HG02885 (cell line): ENCODE measurements at regions not wholly inside any gene's neighbourhood (a gene's known extent, or its start where the extent isn't known, plus 50 kb on each side); places are given as distances from the start of the nearest gene placed in this dataset.

ENCODE experiments used
- ATAC-seq: cut with Tn5 transposase; IDR thresholded peaks from one replicate; pipeline ENCODE4 v1.9.1; 2021; ENCODE audit warnings: mild to moderate bottlenecking; ENCODE audit not compliant: unreplicated experiment, poor library complexity

- ATAC-seq: no peak
Observed at GRCh38 chr4:83876047-83876446, 340.1 kb downstream of the GPAT3 start.

- ATAC-seq: no peak
Observed at GRCh38 chr4:83875437-83875836, 339.5 kb downstream of the GPAT3 start.

GRCh38 chr4:83873996-83874395 lies 338.1 kb downstream of the GPAT3 start:
- no peak for ATAC-seq

DNA sequence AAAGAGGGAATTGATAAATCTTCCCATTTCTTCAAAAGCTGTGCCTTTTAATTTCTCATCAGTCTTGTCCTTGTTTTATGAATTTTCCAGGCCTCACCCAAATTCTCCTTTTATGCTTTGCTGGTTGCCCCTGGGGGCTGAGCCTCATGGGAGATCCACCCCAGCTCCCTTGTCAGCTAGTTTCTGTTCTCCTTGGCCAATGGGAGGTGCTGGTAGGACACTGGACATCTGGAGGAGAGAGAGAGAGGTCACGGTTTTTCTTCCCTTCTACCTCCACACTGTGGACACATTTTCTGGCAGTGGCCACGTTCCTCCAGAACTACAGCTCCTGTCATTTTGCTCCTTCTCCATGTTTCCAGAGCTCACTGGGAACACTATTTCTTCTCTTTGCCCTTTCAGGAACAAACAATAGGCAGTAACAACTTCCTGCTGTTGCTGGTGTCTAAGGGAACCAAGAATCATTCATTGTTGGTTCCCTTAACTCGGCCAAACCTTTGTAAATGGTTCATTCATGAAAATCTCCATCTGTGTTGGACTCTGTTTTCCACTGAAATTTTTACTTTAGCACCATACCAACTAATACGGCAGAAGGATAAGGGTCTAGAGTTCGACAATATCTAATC lies 334.5 kb downstream of the GPAT3 start:
- no peak for ATAC-seq

DNA sequence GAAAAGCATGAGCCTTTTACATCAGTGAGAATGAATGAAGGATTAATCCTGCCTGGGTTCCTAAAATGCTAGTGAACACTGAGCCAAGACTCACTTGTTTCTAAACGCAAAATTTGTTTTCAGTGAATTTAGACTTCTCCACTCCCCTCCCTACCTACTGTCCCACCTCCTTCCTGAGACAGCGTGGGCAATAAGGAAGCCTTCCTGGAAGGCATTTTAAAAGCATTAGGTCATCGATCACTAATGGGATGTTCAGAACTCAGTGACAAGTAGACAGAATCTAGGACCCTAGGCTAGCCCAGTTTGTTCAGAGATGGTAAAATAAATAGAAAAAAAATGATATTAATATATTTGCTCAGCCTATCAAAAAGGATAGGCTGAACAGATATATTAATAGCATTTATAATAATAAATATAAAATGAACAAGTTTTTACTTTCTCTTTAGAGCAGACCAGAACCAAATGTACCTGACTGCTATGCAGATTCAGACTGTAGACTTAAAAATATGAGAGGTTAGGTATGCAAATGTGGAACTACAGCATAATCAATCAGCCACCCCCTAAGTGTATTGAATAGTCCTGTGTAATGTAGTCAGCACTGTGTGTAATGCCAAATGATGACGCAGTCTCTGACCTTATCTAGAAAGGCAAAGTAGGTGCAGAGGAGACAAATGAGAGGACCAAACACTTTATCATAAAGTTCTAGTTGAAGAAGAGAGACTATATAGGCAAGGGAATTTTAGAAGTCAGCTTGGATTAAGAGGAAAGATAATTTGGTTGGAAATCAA lies 331.1 kb downstream of the GPAT3 start:
- ATAC-seq: no peak

DNA sequence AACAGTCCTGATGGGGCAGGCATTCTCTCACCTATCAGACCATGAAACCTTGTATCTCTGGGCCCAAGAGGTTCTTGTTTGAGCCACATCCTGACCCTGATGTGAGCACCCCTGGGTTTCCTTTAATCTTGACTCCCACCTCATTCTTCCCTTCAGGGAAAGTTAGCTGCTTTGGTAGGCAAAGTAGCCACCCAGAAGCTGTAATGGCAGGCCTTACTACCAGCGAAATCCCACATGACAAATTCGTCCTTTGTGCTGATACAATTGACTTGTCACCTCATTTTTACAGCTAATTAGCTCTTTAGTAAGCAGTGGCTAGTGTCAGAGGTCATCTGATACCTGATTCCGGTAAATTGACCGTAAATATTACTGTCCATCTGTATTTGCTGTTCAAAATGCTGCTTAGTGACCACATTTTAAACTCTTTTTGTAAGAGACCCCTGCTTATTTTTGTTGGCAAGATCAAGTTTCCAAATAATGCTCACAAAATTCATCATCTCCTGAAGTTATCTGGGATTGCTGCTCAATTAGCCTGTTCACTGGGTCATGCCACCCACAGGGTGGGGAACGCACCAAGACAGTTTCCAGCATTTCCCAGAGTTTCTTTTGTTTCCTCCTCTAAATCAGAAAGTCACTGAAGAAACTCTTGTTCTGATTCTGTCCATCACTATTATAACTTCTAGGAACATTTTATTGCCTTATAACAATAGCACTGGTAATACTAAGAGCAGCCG lies 329.7 kb downstream of the GPAT3 start:
- no peak for ATAC-seq

DNA sequence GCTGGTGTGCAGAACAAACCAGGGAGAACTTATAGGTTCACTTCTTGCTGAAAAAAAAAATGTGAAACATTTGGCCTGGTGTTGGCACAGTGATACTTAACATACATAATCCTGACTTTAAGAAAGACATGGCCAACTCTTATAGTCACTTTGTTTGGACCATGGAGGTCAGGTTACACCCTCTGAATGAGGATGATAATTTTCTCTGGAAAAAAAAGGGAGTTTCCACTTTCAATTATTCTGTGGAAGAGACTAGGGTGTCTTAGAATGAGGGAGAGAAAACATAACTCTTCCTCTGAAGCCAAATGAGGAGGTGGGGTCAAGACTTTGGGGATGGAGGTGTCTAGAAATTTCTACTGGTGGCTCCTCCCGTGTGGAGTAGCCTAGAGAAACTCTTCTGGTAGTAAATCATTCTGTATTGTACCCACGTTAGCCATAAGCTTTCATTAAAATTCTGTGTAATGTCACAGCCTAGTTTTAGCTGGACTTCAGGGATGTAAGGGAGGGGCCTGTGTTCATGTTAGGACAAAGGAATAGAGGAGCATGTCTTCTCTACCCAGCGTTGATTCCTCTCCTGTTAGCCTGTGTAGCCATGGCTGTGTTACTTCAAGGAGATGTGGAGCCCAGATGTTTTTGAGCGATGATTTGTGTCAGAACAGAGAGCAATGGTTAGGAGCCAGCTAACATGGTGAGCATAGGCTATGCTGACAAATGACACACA lies 328.3 kb downstream of the GPAT3 start:
- ATAC-seq: no peak

DNA sequence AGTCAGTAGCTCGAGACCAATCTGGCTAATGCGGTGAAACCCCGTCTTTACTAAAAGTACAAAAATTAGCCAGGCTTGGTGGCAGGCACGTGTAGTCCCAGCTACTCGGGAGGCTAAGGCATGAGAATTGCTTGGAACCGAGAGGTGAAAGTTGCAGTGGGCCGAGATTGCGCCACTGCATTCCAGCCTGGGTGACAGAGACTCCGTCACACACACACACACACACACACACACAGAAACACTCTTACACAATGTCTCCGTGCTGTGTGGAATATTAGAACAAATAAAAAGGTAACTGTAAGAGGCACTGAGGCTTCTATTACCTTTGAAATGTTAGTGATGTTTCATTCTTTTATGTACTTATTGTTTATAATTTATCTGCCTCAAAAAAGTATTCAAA lies 326.6 kb downstream of the GPAT3 start:
- no peak for ATAC-seq

DNA sequence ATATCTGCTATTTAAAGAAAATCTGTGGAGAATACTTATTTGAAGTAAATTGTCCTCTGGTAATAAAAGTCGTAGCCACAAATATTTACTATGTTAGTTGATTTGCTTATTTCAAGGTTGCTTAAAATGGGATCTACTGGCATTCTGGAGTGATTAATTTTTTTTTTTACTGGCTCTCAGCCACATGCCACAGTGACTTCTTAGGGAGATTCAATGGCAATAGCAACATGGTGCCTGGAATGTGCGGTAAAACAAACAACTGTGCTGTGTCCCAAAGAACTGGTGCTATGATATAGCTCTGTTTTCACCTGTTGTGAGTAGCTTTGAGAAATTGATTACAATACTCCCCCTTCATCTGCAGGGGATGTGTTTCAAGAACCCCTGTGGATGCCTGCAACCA lies 324.3 kb downstream of the GPAT3 start:
- no peak for ATAC-seq

- ATAC-seq: no peak
Observed at GRCh38 chr4:83858131-83858530, 322.2 kb downstream of the GPAT3 start.

GRCh38 chr4:83855044-83855443 lies 319.1 kb downstream of the GPAT3 start:
- ATAC-seq: no peak

GRCh38 chr4:83852085-83852451 lies 316.2 kb downstream of the GPAT3 start:
- ATAC-seq: no peak

DNA sequence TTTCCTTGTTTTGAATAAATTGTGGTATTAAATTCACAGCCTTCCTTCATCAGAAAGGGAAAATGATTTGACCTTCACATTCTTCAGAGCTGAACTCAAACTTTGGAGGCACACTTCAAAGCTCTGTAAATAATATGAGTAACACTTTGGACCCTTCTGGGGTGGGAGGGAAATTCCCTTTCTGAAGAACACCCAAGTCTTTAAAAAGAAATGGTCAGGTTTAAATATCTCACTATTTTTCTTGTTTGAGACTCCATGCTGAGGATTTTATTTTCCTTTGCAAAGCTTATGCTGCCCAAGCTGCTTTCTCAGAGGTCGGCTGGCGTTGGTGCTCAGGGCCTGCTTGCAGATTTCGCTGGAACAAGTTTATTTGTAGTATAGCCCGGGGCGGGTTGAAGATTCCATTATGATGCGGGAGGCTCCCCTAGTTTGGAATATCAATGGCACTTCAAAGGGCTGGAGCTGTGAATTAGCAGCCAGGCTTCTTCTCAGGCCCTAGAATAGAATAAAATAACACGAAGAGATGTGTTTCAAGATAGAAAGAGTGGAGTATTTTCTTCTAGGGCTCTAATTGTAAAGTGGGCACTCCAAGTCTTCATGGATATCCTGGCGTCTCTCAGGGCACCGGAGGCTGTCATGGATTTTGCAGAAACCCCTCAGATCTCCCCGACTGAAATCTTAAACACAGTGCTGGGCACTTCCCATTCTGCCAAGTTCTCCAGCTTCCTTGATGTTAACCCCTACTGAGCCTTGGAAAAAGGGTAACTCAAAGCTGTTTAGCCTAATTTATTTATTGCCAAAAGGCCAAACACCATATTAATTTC lies 315.6 kb downstream of the GPAT3 start:
- no peak for ATAC-seq

- no peak for ATAC-seq
Observed at GRCh38 chr4:83850435-83850834, 314.5 kb downstream of the GPAT3 start.

DNA sequence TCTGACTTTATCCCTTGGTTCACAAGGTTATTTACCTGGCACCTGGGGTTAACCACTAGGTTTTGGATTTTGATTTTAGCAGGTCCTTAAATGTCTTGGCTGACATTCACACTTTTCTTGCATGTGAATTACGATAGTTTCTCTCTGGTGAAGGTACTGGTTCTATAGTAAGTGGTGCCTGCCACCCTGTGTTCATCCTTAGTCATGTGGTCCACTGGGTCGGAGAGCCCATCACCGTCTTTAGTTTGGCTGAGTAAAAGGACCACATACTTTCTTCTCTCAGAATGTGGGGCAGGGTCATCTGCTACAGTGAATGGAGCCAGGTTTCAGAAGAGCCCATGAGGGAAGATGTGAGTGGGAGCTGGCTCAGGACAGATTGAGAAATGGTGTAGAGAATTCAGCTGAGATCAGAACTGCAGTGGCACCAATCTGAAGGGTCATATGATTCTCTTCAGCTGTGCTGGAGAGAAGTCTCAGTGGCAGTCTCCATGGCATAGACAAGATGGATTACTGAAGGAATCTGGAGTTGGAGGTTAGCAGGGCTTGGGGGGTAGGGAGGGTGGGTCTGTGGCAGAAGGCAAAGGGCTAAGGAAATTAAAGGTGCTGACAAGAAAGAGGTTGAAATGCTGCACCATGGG lies 310.4 kb downstream of the GPAT3 start:
- no peak for ATAC-seq

DNA sequence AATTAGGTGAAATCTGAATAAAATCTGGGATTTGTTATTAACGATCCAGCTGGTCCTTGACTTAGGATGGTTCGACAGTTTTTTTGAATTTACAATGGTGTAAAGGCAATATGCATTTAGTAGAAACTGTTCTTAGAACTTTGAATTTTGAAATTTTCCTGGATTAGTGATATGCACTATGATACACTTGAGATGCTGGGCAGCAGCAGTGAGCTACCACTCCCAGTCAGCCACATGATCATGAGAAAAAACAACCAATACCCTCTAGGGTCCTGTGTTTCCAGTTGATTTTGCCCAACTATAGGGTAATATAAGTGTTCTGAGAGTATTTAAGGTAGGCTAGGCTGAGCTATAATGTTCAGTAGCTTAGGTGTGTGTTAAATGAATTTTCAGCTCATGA lies 303.7 kb downstream of the GPAT3 start:
- no peak for ATAC-seq

- ATAC-seq: no peak
Observed at GRCh38 chr4:83837614-83838308, 301.9 kb downstream of the GPAT3 start.

DNA sequence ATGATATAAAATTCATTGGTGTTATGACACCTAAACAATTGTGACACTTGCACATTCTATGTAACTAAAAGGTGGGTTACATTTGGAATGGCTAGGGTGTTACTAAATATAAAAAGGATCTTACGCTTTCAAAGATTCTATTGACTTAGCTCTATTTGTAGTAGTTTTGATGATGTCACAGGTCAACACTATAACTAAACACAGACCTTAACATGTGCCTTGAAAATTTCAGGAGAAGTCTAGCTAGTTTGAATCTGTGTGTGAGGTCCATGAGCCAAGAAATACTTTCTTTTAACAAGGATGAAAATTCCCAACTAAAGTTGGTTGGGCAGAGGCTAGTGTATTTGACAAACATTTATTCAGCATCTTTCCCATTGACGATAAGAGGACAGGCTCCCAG lies 298.0 kb downstream of the GPAT3 start:
- no peak for ATAC-seq
